Testis (tissue), 2 donors: ENCODE measurements at regions not wholly inside any gene's neighbourhood (a gene's known extent, or its start where the extent isn't known, plus 50 kb on each side); places are given as distances from the start of the nearest gene placed in this dataset.

ENCODE experiments used
- CTCF ChIP-seq, 3 experiments: fragments of 450-650 bp in 2 of 3; fragments of 200-600 bp in 1 of 3; sonication (generic) in 1 of 3; IDR thresholded peaks; one replicate each; pipeline ENCODE4 v1.5.1; 2016 to 2019; ENCODE audit warnings: antibody characterized with exemption in 3 of 3, mild to moderate bottlenecking in 2 of 3, moderate library complexity in 1 of 3
- POLR2A ChIP-seq: fragments of 450-650 bp; IDR thresholded peaks from one replicate; pipeline ENCODE4 v1.6.1; 2017; ENCODE audit warnings: antibody characterized with exemption, mild to moderate bottlenecking, moderate library complexity

- TF ChIP-seq CTCF (IDR thresholded peaks at IDR 0.05) (no peak), POLR2A (no peak)
These were observed 245.1 kb upstream of the EGLN3 start for GRCh38 chr14:34195964-34196363.
